ENCODE measurements at regions not wholly inside any gene's neighbourhood (a gene's known extent, or its start where the extent isn't known, plus 50 kb on each side); places are given as distances from the start of the nearest gene placed in this dataset.
A peak's percentile ranks its signal among the peaks of the same experiment; 100 is the strongest.
"Not testable (repeated sequence)": the region's sequence is repeated elsewhere in the genome, so short reads cannot be mapped to it uniquely, and the experiment has no call there.

- H2AK5ac ChIP-seq (ENCODE audit: low read depth, low read length); H3K27ac ChIP-seq (ENCODE audit: low read depth, low read length); H2BK5ac ChIP-seq (ENCODE audit: low read depth, low read length); POLR2A ChIA-PET (ENCODE audit: partially characterized antibody); H2BK120ac ChIP-seq (replicated peaks; ENCODE audit: low read depth, low read length); H3K14ac ChIP-seq (ENCODE audit: insufficient read length); H3K4me1 ChIP-seq (replicated peaks in 1 of 4; ENCODE audit: control insufficient read depth in 3 of 4, insufficient read depth in 4 of 4, low read length in 3 of 4); H3K4ac ChIP-seq (replicated peaks; ENCODE audit: insufficient read length, low read depth, low read length); H2BK15ac ChIP-seq (ENCODE audit: low read length); H3K79me2 ChIP-seq (ENCODE audit: control insufficient read depth in 1 of 2, insufficient read depth in 2 of 2, low read length in 2 of 2); H3K18ac ChIP-seq (ENCODE audit: extremely low read depth, low read length); H3K27me3 ChIP-seq (replicated peaks in 1 of 4; ENCODE audit: control insufficient read depth in 3 of 4, extremely low read depth in 1 of 4, insufficient read depth in 3 of 4, low read length in 3 of 4); H3K36me3 ChIP-seq (ENCODE audit: control insufficient read depth in 2 of 4, insufficient read depth in 4 of 4, low read length in 3 of 4); H4K8ac ChIP-seq (ENCODE audit: extremely low read depth, insufficient read depth, low read length); H3K4me2 ChIP-seq (ENCODE audit: insufficient read depth in 1 of 2, low read depth in 2 of 2, low read length in 2 of 2); H3K4me3 ChIP-seq (ENCODE audit: extremely low read depth in 1 of 4, insufficient read depth in 2 of 4, low read depth in 3 of 4, low read length in 4 of 4); H2BK20ac ChIP-seq (ENCODE audit: low read length); FAIRE-seq; H2BK12ac ChIP-seq (ENCODE audit: low read depth, low read length); H3K23me2 ChIP-seq (ENCODE audit: low read depth, low read length); H4K5ac ChIP-seq (ENCODE audit: insufficient read length, low read depth, low read length); H3K9ac ChIP-seq (replicated peaks in 1 of 4; ENCODE audit: extremely low read depth in 1 of 4, low read depth in 3 of 4, low read length in 3 of 4); H3K79me1 ChIP-seq (ENCODE audit: low read depth, low read length); H2AFZ ChIP-seq (ENCODE audit: low read length); H4K20me1 ChIP-seq (replicated peaks in 1 of 2; ENCODE audit: control insufficient read depth in 1 of 2, insufficient read depth in 2 of 2, low read length in 2 of 2); H3K9me3 ChIP-seq (ENCODE audit: insufficient read depth in 2 of 2, low read depth in 1 of 2, low read length in 1 of 2); DNase-seq (ENCODE audit: low read depth in 1 of 2, low spot score in 2 of 2); H3K56ac ChIP-seq (replicated peaks; ENCODE audit: insufficient read length, low read depth, low read length); H4K91ac ChIP-seq (replicated peaks; ENCODE audit: insufficient read length, low read length); H3K23ac ChIP-seq (ENCODE audit: insufficient read length): not testable (repeated sequence)
- WGBS, 2 experiments (ENCODE audit: extremely low coverage in 1 of 2, insufficient coverage in 1 of 2, insufficient read length in 1 of 2, insufficient replicate concordance in 2 of 2, low coverage in 1 of 2, low lambda C conversion rate in 2 of 2, missing lambda C conversion rate in 1 of 2) = 72% methylated on average over 2 of the region's 7 CpGs; no CpG with 5 or more reads in 1 of the 2 experiments
- peak; percentile 54 to 59 for TF ChIP-seq RAD21 (IDR thresholded peaks at IDR 0.05 in 1 of 2, conservative IDR thresholded peaks at IDR 0.05 in 1 of 2; ENCODE audit: low read depth in 2 of 2, low read length in 2 of 2)
- TF ChIP-seq, protein P1, sequence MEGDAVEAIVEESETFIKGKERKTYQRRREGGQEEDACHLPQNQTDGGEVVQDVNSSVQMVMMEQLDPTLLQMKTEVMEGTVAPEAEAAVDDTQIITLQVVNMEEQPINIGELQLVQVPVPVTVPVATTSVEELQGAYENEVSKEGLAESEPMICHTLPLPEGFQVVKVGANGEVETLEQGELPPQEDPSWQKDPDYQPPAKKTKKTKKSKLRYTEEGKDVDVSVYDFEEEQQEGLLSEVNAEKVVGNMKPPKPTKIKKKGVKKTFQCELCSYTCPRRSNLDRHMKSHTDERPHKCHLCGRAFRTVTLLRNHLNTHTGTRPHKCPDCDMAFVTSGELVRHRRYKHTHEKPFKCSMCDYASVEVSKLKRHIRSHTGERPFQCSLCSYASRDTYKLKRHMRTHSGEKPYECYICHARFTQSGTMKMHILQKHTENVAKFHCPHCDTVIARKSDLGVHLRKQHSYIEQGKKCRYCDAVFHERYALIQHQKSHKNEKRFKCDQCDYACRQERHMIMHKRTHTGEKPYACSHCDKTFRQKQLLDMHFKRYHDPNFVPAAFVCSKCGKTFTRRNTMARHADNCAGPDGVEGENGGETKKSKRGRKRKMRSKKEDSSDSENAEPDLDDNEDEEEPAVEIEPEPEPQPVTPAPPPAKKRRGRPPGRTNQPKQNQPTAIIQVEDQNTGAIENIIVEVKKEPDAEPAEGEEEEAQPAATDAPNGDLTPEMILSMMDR (IDR thresholded peaks at IDR 0.05; ENCODE audit: control extremely low read depth in 1 of 3, insufficient read depth in 1 of 3, low read depth in 1 of 3, low read length in 3 of 3) = peak; percentile 32 to 38 (median 32)
- CTCF ChIA-PET (ENCODE audit: partially characterized antibody) = interaction anchor here (0.9 kb wide), 1 partner anchor 271 kb away, joined by 4 read pairs; no protein-coding TSS in a partner anchor
Measured at GRCh38 chr1:243053048-243053447, 202.0 kb downstream of the CEP170 start.
